ENCODE measurements at regions not wholly inside any gene's neighbourhood (a gene's known extent, or its start where the extent isn't known, plus 50 kb on each side); places are given as distances from the start of the nearest gene placed in this dataset.

GRCh38 chr5:82551192-82551591 is 273.0 kb upstream of the RPS23 start:
- TF ChIP-seq EZH2 (IDR thresholded peaks at IDR 0.05) (no peak), CTCF (IDR thresholded peaks at IDR 0.05) (no peak), EZH2phosphoT487 (IDR thresholded peaks at IDR 0.05) (no peak)
